Right ventricle myocardium inferior (tissue), 1 donor: ENCODE measurements at regions not wholly inside any gene's neighbourhood (a gene's known extent, or its start where the extent isn't known, plus 50 kb on each side); places are given as distances from the start of the nearest gene placed in this dataset.

Source experiments
- ATAC-seq: fragments of 200-7000 bp; cut with Tn5 transposase; one replicate; pipeline ENCODE4 v1.9.1; 2020; ENCODE audit warnings: mild to moderate bottlenecking, moderate library complexity
- DNase-seq: peaks from one replicate; pipeline ENCODE4 v3.0.0; 2021; ENCODE audit errors: missing footprints
- intact Hi-C: fragments of 100-400 bp; cut with DNase I; formaldehyde crosslinking; loops from one replicate; pipeline ENCODE4 v1.11.0; 2022
- donor health status: DM: no; HTN: yes; CAD: no; lungs with severe emphysema.

DNA sequence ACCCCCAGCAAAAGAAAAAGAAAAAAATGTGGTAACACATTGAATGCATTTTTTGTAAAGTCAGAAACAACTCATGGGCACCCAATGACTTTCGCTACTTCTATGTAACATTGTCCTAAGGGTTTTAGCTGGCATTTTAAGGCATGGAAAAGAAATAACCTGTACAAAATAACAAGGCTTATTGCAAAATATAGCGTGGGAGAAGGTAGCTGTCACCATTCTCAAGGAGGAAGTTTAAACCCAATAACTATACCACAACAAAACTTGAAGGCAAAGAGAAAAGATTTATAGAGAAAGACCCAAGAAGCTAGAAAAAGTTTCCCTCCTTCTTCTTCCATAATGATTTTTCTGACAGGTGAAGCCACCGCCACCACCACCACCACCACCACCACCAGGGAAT is 55.7 kb upstream of the ACP3 start:
- intact Hi-C loops = no loop called here
- ATAC-seq = no peak
- DNase-seq = no peak

DNA sequence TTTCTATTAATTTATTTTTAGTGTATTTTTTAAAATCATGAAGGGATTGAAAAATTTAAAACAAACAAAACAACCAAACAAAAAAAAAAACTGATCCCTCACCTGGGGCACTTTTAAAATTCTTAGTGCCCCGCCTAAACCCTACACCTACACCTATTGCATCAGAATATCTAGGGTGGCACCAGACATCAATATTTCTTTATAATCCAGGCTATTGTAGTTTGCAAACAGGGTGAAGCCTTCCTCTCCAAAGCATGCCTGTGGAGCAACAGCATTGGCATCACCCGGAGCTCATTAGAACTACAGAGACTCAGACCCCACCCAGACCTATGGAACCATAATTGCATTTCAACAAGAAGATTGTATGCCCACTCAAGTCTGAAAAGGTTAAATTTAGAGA is 54.9 kb upstream of the ACP3 start:
- ATAC-seq (no peak), DNase-seq (no peak)
- intact Hi-C loops = no loop called here

DNA sequence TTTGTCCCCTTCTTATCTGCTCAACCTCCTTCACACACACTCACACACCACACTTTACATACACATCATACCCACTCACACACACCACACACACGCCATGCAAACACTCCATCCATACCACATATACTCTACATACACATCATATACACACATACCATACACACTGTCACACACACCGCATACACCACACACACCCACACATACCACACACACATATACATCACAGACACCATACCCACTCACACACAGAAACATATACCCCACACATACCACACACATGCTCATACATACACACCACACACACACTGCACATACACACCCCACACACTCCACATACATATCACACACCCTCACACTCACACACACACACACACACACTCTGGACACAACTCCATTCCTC is 54.3 kb upstream of the ACP3 start:
- ATAC-seq (no peak), DNase-seq (no peak)
- intact Hi-C loops = no loop called here

DNA sequence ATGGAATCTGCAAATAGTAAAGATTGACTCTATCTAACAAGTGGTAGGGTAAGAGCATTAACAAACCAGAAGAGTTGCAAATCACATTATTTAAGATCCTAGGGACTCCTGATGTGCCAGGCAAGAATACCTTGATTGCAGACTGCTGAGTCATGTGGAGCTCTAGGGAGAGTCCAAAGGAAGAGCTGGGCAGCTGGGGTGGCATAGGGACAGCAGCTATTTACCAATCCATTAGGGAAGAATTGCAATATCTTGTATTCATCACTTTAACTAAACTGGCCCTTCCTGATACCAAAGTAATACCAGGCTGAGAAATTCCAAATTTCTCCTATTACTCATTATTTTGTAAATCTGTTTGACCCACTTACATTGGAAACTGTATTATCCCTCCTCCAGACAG is 52.2 kb upstream of the ACP3 start:
- intact Hi-C loops = no loop called here
- ATAC-seq = no peak

DNA sequence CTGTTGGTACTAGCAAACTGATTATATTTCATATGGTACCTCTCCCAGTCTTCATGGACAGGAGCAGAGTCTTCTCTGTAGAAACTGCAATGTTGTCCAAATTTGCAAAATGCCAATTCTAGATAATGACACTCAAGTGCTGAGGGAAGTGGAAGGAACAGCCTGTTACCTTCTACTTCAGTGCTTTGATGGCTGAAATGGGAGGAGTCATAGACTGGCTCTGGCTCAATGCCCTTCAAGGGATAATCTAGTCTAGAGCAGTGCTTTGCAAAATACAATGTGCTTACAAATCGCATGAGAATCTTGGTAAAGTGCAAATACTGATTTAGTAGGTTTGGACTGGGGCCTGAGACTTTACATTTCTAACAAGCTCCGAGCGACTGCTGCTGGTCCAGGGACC is 51.7 kb upstream of the ACP3 start:
- ATAC-seq (no peak), DNase-seq (no peak)
- intact Hi-C loops = no loop called here

More for the DNA sequence above, 52.2 kb upstream of the ACP3 start:
- no peak for DNase-seq

DNA sequence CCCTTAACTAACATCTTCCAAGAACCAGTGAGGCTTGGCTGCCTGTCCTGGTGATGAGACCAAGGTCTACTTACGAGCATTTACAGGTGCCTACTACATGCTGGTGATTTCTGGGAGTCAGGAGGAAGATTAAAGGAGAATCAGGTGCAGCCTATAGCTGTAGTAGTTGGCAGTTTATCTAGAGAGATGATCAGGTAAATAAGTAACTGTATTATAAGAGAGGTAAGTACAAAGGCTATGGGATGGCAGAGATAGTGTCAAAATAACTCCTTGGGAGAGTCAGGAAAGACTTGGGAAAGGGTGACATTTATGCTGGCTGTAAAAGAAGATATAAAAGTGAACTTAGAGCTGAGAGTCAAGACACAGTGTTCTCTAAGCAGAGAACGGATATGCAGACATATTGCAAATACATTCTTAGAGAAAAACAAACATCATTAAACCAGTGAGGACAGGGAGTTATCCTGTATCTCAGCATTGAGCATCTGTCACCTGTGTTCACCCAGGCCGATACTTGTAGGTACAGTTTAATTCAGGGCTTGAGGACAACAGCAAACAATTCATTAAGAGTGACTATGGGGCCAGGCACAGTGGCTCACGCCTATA is 49.7 kb upstream of the ACP3 start:
- intact Hi-C loops = no loop called here
- DNase-seq (no peak), ATAC-seq (no peak)
